CD4-positive, alpha-beta T cell (primary cell): ENCODE measurements at regions not wholly inside any gene's neighbourhood (a gene's known extent, or its start where the extent isn't known, plus 50 kb on each side); places are given as distances from the start of the nearest gene placed in this dataset.

Experiments used
- ATAC-seq: fragments of 200-7000 bp; cut with Tn5 transposase; one replicate; pipeline ENCODE4 v1.10.0; 2022; ENCODE audit warnings: mild to moderate bottlenecking; ENCODE audit not compliant: poor library complexity
- CTCF ChIA-PET: fragments of 350-600 bp; sonication (Branson Sonifier 250); formaldehyde crosslinking; loops from one replicate; lab custom pipeline; 2021; ENCODE audit warnings: antibody characterized with exemption, inconsistent platforms; lab: Charles Lee
- POLR2A ChIA-PET: fragments of 350-600 bp; sonication (Branson Sonifier 250); formaldehyde crosslinking; loops from one replicate; lab custom pipeline; 2021; ENCODE audit warnings: antibody characterized with exemption, inconsistent platforms; lab: Charles Lee
- DNase-seq, 14 experiments: peaks; one replicate each; pipeline ENCODE4 v3.0.0-alpha.2; 2013 to 2020; ENCODE audit warnings: mixed read lengths in 2 of 14
- H3K27ac ChIP-seq, 2 donors: one replicate each; pipeline versions ENCODE4 v1.5.1 to v1.7.0; 2013; ENCODE audit warnings: low read length in 2 of 2, low read depth in 1 of 2, mild to moderate bottlenecking in 1 of 2
- H3K27me3 ChIP-seq, 2 experiments: 1 replicate in 1 of 2; 2 replicates in 1 of 2; pipeline versions ENCODE4 v1.6.1 to v1.7.0; 2013; ENCODE audit warnings: low read length in 2 of 2, control low read depth in 1 of 2, mild to moderate bottlenecking in 1 of 2, moderate library complexity in 1 of 2; ENCODE audit not compliant: insufficient read depth in 2 of 2, control insufficient read depth in 1 of 2
- H3K36me3 ChIP-seq: one replicate; pipeline ENCODE4 v1.6.1; 2013; ENCODE audit warnings: low read length, control low read depth; ENCODE audit not compliant: insufficient read depth
- H3K4me1 ChIP-seq: one replicate; pipeline ENCODE4 v1.6.1; 2013; ENCODE audit warnings: low read length, control low read depth; ENCODE audit not compliant: insufficient read depth
- H3K4me3 ChIP-seq: one replicate; pipeline ENCODE4 v1.5.1; 2013; ENCODE audit warnings: mild to moderate bottlenecking, low read length, moderate library complexity
- H3K9me3 ChIP-seq, 2 experiments: 1 replicate in 1 of 2; 2 replicates in 1 of 2; pipeline versions ENCODE4 v1.6.1 to v1.7.0; 2013; ENCODE audit warnings: low read length in 2 of 2, mild to moderate bottlenecking in 2 of 2, control low read depth in 1 of 2, moderate library complexity in 1 of 2; ENCODE audit not compliant: control insufficient read depth in 1 of 2, insufficient read depth in 1 of 2
- H3K27ac Mint-ChIP-seq: one replicate; pipeline ENCODE4 v1.8.0; 2020; ENCODE audit warnings: mixed read lengths
- H3K27me3 Mint-ChIP-seq: one replicate; pipeline ENCODE4 v1.8.0; 2021; ENCODE audit warnings: mixed read lengths
- H3K36me3 Mint-ChIP-seq: one replicate; pipeline ENCODE4 v1.8.0; 2021; ENCODE audit warnings: low read depth, mixed read lengths
- H3K4me1 Mint-ChIP-seq: one replicate; pipeline ENCODE4 v1.8.0; 2021; ENCODE audit warnings: low read depth, mixed read lengths
- H3K4me3 Mint-ChIP-seq: one replicate; pipeline ENCODE4 v1.8.0; 2020; ENCODE audit warnings: mild to moderate bottlenecking, mixed read lengths
- H3K9me3 Mint-ChIP-seq: one replicate; pipeline ENCODE4 v1.8.0; 2020; ENCODE audit warnings: mixed read lengths
- intact Hi-C, 2 experiments: fragments of 100-400 bp; cut with DNase I in 1 of 2; cut with micrococcal nuclease in 1 of 2; formaldehyde crosslinking; loops; one replicate each; pipeline versions ENCODE4 v1.15.1 to v1.9.0; 2023 to 2025; cut with DNase I, micrococcal nuclease
- TF ChIP-seq, protein P1 (sequence below): fragments of 200-600 bp; IDR thresholded peaks from one replicate; pipeline ENCODE4 v1.8.0; 2022; ENCODE audit warnings: antibody characterized with exemption, mild to moderate bottlenecking

DNA sequence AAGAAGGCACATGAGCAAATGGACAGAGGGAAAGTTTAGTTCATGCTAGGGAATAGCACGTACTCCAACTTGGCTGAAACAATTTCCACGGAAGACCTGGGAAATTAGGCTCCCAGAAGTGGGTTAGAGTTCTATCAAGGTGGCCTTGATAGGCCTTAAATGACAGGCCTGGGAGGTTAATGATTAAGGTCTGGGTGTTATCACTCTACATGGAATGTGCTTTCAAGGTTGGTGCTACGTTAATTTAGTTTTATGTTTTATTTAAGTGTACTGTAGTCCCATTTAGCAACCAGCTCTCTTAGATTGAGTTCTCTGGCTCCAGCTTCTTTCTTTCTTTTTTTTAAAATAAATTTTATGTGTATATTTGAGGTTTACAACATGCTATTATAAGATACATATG, 121.4 kb upstream of the MEF2C start:
- Mint-ChIP-seq H3K9me3 (peaks cover 6% of the 10 kb centered on the region), H3K27ac (no peak overlapping the region), H3K4me3 (no peak overlapping the region), H3K36me3 (no peaks in the 10 kb centered on the region), H3K4me1 (no peaks in the 10 kb centered on the region), H3K27me3 (no peaks in the 10 kb centered on the region)
- ChIA-PET CTCF (no interaction called here), POLR2A (no interaction called here)
- H3K4me3 ChIP-seq, result no peak overlapping the region
- peaks cover 0 to 8% of the 10 kb centered on the region in 2 experiments for H3K9me3 ChIP-seq
- no peaks in the 10 kb centered on the region for H3K27me3 ChIP-seq
- no peaks in the 10 kb centered on the region for H3K36me3 ChIP-seq
- H3K4me1 ChIP-seq, result no peaks in the 10 kb centered on the region
- TF ChIP-seq, protein P1, sequence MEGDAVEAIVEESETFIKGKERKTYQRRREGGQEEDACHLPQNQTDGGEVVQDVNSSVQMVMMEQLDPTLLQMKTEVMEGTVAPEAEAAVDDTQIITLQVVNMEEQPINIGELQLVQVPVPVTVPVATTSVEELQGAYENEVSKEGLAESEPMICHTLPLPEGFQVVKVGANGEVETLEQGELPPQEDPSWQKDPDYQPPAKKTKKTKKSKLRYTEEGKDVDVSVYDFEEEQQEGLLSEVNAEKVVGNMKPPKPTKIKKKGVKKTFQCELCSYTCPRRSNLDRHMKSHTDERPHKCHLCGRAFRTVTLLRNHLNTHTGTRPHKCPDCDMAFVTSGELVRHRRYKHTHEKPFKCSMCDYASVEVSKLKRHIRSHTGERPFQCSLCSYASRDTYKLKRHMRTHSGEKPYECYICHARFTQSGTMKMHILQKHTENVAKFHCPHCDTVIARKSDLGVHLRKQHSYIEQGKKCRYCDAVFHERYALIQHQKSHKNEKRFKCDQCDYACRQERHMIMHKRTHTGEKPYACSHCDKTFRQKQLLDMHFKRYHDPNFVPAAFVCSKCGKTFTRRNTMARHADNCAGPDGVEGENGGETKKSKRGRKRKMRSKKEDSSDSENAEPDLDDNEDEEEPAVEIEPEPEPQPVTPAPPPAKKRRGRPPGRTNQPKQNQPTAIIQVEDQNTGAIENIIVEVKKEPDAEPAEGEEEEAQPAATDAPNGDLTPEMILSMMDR, result no peak
- ATAC-seq (no peak), DNase-seq (no peak)
- H3K27ac ChIP-seq, result no peak overlapping the region
- intact Hi-C loops, result no loop called here

DNA sequence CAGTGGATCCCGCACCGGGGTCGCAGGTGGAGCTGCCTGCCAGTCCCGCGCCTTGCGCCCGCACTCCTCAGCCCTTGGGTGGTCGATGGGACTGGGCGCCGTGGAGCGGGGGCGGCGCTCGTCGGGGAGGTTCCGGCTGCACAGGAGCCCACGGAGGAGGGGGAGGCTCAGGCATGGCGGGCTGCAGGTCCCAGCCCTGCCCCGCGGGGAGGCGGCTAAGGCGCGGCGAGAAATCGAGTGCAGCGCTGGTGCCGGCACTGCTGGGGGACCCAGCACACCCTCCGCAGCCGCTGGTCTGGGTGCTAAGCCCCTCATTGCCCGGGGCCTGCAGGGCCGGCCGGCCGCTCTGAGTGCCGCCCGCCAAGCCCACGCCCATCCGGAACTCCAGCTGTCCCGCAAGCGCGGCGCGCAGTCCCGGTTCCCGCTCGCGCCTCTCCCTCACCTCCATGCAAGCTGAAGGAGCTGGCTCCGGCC, 120.6 kb upstream of the MEF2C start:
- CTCF ChIA-PET, result no interaction called here
- no peaks in the 10 kb centered on the region for H3K4me1 ChIP-seq
- ATAC-seq (no peak), DNase-seq (peak in 1 of 14 experiments; percentile 4)
- H3K27ac ChIP-seq, result no peak overlapping the region
- intact Hi-C loops, result no loop called here
- peaks cover 0 to 8% of the 10 kb centered on the region in 2 experiments for H3K9me3 ChIP-seq
- Mint-ChIP-seq H3K36me3 (no peaks in the 10 kb centered on the region), H3K27ac (no peak overlapping the region), H3K27me3 (no peaks in the 10 kb centered on the region), H3K4me1 (no peaks in the 10 kb centered on the region), H3K9me3 (peaks cover 6% of the 10 kb centered on the region), H3K4me3 (no peak overlapping the region)
- H3K4me3 ChIP-seq, result no peak overlapping the region
- H3K27me3 ChIP-seq, result no peaks in the 10 kb centered on the region
- TF ChIP-seq, protein P1, result no peak
- H3K36me3 ChIP-seq, result no peaks in the 10 kb centered on the region
- POLR2A ChIA-PET, result no interaction called here

DNA sequence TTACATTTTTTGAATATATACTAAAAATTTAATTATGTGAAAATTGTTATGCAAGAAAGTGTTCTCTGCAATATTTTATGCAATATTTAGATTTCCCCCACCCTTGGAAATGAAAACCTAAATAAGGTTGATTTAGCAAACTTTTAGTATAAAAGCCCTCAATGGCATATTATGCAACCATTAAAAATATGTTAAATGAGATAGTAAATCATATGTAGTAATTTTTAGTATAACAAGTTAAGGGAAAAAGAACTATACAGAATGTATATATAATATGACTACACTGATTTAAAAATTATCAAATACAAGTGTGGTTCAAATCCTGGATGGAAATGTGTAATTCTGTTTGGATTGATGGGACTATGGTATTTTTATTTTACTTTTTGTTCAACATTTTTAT, 116.9 kb upstream of the MEF2C start:
- no peaks in the 10 kb centered on the region for H3K27me3 ChIP-seq
- ChIA-PET POLR2A (no interaction called here), CTCF (no interaction called here)
- no peaks in the 10 kb centered on the region for H3K36me3 ChIP-seq
- TF ChIP-seq, protein P1, result no peak
- no peak for DNase-seq
- no peak overlapping the region for H3K4me3 Mint-ChIP-seq
- no peak overlapping the region for H3K4me3 ChIP-seq
- H3K4me1 ChIP-seq, result no peaks in the 10 kb centered on the region
- intact Hi-C loops, result no loop called here
- no peaks in the 10 kb centered on the region for H3K27me3 Mint-ChIP-seq
- H3K9me3 Mint-ChIP-seq, result no peaks in the 10 kb centered on the region
- H3K36me3 Mint-ChIP-seq, result no peaks in the 10 kb centered on the region
- H3K27ac ChIP-seq, result no peak overlapping the region
- ATAC-seq, result no peak
- H3K27ac Mint-ChIP-seq, result no peak overlapping the region
- H3K4me1 Mint-ChIP-seq, result no peaks in the 10 kb centered on the region
- peaks cover 0 to 8% of the 10 kb centered on the region in 2 experiments for H3K9me3 ChIP-seq
